ENCODE measurements at regions not wholly inside any gene's neighbourhood (a gene's known extent, or its start where the extent isn't known, plus 50 kb on each side); places are given as distances from the start of the nearest gene placed in this dataset.

DNA sequence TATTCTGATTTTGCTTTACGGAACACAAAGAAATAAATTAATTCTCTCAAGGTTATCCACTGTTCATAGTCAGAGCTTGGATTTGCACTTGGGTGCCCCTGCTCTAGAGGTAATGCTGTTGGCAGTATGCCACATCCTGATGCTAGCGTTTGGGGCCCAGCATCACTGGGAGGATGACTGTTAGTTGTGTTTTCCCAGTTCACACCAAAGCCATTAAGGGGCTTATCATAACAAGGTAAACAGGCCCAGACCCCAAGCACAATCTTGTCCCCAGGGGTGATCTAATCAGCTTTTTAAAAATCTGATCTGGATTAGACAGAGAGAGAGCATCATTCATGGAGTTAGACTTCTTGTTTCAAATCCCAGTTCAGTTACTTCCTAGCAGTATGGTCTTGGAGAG lies 60.2 kb upstream of the PBX1 start:
- TF ChIP-seq FOXM1 (IDR thresholded peaks at IDR 0.05; ENCODE audit: borderline replicate concordance, low read depth) (no peak), RAD21 (IDR thresholded peaks at IDR 0.05; ENCODE audit: low read depth) (no peak), EP300 (IDR thresholded peaks at IDR 0.05; ENCODE audit: borderline replicate concordance) (no peak), TEAD4 (IDR thresholded peaks at IDR 0.05) (no peak), TCF12 (IDR thresholded peaks at IDR 0.05; ENCODE audit: low read depth) (no peak), CREB1 (IDR thresholded peaks at IDR 0.05; ENCODE audit: low read depth) (no peak), CEBPB (IDR thresholded peaks at IDR 0.05) (no peak), ZBTB7A (IDR thresholded peaks at IDR 0.05; ENCODE audit: low read depth) (no peak), EGR1 (IDR thresholded peaks at IDR 0.05) (no peak)
- TF ChIP-seq, protein P1, sequence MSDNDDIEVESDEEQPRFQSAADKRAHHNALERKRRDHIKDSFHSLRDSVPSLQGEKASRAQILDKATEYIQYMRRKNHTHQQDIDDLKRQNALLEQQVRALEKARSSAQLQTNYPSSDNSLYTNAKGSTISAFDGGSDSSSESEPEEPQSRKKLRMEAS (IDR thresholded peaks at IDR 0.05) = no peak
- TF ChIP-seq, protein P2, sequence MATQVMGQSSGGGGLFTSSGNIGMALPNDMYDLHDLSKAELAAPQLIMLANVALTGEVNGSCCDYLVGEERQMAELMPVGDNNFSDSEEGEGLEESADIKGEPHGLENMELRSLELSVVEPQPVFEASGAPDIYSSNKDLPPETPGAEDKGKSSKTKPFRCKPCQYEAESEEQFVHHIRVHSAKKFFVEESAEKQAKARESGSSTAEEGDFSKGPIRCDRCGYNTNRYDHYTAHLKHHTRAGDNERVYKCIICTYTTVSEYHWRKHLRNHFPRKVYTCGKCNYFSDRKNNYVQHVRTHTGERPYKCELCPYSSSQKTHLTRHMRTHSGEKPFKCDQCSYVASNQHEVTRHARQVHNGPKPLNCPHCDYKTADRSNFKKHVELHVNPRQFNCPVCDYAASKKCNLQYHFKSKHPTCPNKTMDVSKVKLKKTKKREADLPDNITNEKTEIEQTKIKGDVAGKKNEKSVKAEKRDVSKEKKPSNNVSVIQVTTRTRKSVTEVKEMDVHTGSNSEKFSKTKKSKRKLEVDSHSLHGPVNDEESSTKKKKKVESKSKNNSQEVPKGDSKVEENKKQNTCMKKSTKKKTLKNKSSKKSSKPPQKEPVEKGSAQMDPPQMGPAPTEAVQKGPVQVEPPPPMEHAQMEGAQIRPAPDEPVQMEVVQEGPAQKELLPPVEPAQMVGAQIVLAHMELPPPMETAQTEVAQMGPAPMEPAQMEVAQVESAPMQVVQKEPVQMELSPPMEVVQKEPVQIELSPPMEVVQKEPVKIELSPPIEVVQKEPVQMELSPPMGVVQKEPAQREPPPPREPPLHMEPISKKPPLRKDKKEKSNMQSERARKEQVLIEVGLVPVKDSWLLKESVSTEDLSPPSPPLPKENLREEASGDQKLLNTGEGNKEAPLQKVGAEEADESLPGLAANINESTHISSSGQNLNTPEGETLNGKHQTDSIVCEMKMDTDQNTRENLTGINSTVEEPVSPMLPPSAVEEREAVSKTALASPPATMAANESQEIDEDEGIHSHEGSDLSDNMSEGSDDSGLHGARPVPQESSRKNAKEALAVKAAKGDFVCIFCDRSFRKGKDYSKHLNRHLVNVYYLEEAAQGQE (IDR thresholded peaks at IDR 0.05; ENCODE audit: low read depth) = no peak
- TF ChIP-seq, protein P3, sequence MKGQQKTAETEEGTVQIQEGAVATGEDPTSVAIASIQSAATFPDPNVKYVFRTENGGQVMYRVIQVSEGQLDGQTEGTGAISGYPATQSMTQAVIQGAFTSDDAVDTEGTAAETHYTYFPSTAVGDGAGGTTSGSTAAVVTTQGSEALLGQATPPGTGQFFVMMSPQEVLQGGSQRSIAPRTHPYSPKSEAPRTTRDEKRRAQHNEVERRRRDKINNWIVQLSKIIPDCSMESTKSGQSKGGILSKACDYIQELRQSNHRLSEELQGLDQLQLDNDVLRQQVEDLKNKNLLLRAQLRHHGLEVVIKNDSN (IDR thresholded peaks at IDR 0.05) = no peak

DNA sequence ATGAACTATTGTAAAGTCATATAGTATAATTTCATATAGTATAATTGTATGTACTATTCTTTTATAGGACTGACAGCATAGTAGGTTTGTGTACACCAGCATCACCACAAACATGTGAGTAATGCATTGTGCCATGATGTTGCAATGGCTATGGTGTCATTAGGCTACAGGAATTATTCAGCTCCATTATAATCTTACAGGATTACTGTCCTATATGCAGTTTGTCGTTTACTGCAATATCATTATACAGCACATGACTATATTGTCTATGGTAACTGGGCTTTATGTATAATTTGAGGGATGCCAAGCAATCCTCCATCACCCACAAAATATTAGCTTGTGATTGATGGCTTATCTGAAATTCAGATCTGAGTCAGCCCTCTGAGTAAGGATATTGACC lies 54.2 kb upstream of the PBX1 start:
- TF ChIP-seq TEAD4 (IDR thresholded peaks at IDR 0.05) = no peak
- no peak for TF ChIP-seq EP300 (IDR thresholded peaks at IDR 0.05; ENCODE audit: borderline replicate concordance)
- TF ChIP-seq RAD21 (IDR thresholded peaks at IDR 0.05; ENCODE audit: low read depth) = no peak
- TF ChIP-seq, protein P1 (IDR thresholded peaks at IDR 0.05) = no peak
- no peak for TF ChIP-seq ZBTB7A (IDR thresholded peaks at IDR 0.05; ENCODE audit: low read depth)
